ENCODE measurements at regions not wholly inside any gene's neighbourhood (a gene's known extent, or its start where the extent isn't known, plus 50 kb on each side); places are given as distances from the start of the nearest gene placed in this dataset.
"Not testable (repeated sequence)": the region's sequence is repeated elsewhere in the genome, so short reads cannot be mapped to it uniquely, and the experiment has no call there.

DNA sequence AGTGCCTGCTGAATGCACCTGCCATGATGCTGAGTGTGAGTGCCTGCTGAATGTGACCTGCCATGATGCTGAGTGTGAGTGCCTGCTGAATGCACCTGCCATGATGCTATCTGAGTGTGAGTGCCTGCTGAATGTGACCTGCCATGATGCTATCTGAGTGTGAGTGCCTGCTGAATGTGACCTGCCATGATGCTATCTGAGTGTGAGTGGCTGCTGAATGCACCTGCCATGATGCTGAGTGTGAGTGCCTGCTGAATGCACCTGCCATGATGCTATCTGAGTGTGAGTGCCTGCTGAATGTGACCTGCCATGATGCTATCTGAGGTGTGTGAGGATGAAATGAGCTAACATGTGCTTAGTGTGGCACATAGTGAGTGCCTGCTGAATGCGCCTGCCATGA, 98.7 kb upstream of the SULF2 start:
- TF ChIP-seq, protein P1, sequence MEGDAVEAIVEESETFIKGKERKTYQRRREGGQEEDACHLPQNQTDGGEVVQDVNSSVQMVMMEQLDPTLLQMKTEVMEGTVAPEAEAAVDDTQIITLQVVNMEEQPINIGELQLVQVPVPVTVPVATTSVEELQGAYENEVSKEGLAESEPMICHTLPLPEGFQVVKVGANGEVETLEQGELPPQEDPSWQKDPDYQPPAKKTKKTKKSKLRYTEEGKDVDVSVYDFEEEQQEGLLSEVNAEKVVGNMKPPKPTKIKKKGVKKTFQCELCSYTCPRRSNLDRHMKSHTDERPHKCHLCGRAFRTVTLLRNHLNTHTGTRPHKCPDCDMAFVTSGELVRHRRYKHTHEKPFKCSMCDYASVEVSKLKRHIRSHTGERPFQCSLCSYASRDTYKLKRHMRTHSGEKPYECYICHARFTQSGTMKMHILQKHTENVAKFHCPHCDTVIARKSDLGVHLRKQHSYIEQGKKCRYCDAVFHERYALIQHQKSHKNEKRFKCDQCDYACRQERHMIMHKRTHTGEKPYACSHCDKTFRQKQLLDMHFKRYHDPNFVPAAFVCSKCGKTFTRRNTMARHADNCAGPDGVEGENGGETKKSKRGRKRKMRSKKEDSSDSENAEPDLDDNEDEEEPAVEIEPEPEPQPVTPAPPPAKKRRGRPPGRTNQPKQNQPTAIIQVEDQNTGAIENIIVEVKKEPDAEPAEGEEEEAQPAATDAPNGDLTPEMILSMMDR (IDR thresholded peaks at IDR 0.05; ENCODE audit: insufficient read depth, low read length) = not testable (repeated sequence)
- TF ChIP-seq POLR2AphosphoS5 (IDR thresholded peaks at IDR 0.05; ENCODE audit: low read depth); GABPA (IDR thresholded peaks at IDR 0.05; ENCODE audit: low read depth); SPI1 (IDR thresholded peaks at IDR 0.05; ENCODE audit: borderline replicate concordance, low read depth): not testable (repeated sequence)
